Adrenal gland (tissue), 9 donors: ENCODE measurements at regions not wholly inside any gene's neighbourhood (a gene's known extent, or its start where the extent isn't known, plus 50 kb on each side); places are given as distances from the start of the nearest gene placed in this dataset.

Experiments
- DNase-seq, 7 donors: peaks; one replicate each; pipeline ENCODE4 v3.0.0-alpha.2; 2019 to 2020
- H3K27ac ChIP-seq, 5 donors: fragments of 200-600 bp; sonication (generic) in 4 of 5; 1 replicate in 3 of 5; 2 replicates in 2 of 5; pipeline versions ENCODE4 v1.5.1 to v1.8.0; 2016 to 2020; ENCODE audit warnings: mild to moderate bottlenecking in 1 of 5
- H3K27me3 ChIP-seq: fragments of 200-600 bp; 2 replicates; pipeline ENCODE4 v1.8.0; 2021
- H3K36me3 ChIP-seq, 2 donors: fragments of 200-600 bp; replicated peaks in 1 of 2; 1 replicate in 1 of 2; 2 replicates in 1 of 2; pipeline versions ENCODE4 v1.5.1 to v1.8.0; 2018 to 2022
- H3K4me1 ChIP-seq, 2 donors: fragments of 200-600 bp; replicated peaks in 1 of 2; 1 replicate in 1 of 2; 2 replicates in 1 of 2; pipeline versions ENCODE4 v1.5.1 to v1.8.0; 2018 to 2021
- H3K4me3 ChIP-seq, 4 donors: fragments of 200-600 bp; sonication (generic) in 3 of 4; one replicate each; pipeline ENCODE4 v1.5.1; 2016 to 2018
- H3K9me3 ChIP-seq, 3 donors: fragments of 200-600 bp; sonication (generic) in 1 of 3; replicated peaks in 1 of 3; 1 replicate in 2 of 3; 2 replicates in 1 of 3; pipeline versions ENCODE4 v1.5.1 to v1.8.0; 2016 to 2021
- CTCF ChIP-seq, 6 experiments: fragments of 450-650 bp in 4 of 6; fragments of 200-600 bp in 2 of 6; sonication (generic) in 1 of 6; IDR thresholded peaks; 1 replicate in 5 of 6; 2 replicates in 1 of 6; pipeline versions ENCODE4 v1.5.1 to v1.8.0; 2016 to 2021; ENCODE audit warnings: antibody characterized with exemption in 6 of 6, mild to moderate bottlenecking in 2 of 6, moderate library complexity in 1 of 6
- POLR2A ChIP-seq, 2 donors: fragments of 450-650 bp; IDR thresholded peaks; one replicate each; pipeline ENCODE4 v1.6.1; 2017; ENCODE audit warnings: antibody characterized with exemption in 2 of 2, mild to moderate bottlenecking in 2 of 2, moderate library complexity in 1 of 2
- WGBS, 4 donors: extraction: QIAGEN DNeasy Blood & Tissue Kit in 2 of 4; methylation state at CpG; one replicate each; pipeline versions ENCODE4 v1.1.5 to v1.1.7; 2013 to 2017; 5-methylcytosine and 5-hydroxymethylcytosine counted together
- intact Hi-C, 2 donors: fragments of 100-400 bp; cut with DNase I; formaldehyde crosslinking; loops; one replicate each; pipeline versions ENCODE4 v1.14.1 to v1.15.0; 2022 to 2023
- donor health status: healthy with polysubstance abuse.
- donor health status: Bipolar disorder and iron deficiency.
- donor health status: DM: yes; HTN: yes; CAD: no.
- donor health status: DM: no; HTN: no; CAD: no.
- donor health status: DM: no; HTN: no; CAD: no.

- no peak overlapping the region for H3K4me3 ChIP-seq
- DNase-seq: no peak
- no peaks in the 10 kb centered on the region for H3K36me3 ChIP-seq
- TF ChIP-seq POLR2A (IDR thresholded peaks at IDR 0.05) (no peak), CTCF (IDR thresholded peaks at IDR 0.05) (no peak)
- intact Hi-C loops: no loop called here
- H3K9me3 ChIP-seq: no peaks in the 10 kb centered on the region
- H3K27ac ChIP-seq: no peak overlapping the region
- no peaks in the 10 kb centered on the region for H3K27me3 ChIP-seq
- no peaks in the 10 kb centered on the region for H3K4me1 ChIP-seq
- 68 to 90% (median 73%) methylated on average over 1 of the region's 1 CpG; no CpG with 5 or more reads in 1 of the 4 donors for WGBS, 4 donors
Measured at GRCh38 chr1:194495434-194495833, 1309.0 kb upstream of the B3GALT2 start.

DNA sequence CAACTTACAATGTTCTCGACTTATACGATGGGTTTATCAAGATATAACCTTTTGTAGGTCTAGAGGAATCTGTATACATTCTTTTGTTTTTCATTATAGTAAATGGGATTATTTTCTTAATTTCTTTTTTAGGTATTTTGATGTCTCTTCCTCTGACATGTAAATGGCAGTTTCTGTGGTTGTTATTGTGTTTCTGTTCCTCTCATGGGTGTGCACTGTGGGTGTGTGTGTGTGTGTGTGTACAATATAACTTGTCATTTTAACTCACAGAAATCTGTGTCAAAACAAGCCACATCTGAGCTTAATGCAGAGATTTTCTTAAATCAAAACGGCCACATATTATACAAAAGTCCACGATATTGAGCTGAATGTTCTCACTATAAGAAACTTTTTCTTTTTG is 1300.8 kb upstream of the B3GALT2 start:
- no peaks in the 10 kb centered on the region for H3K27me3 ChIP-seq
- H3K4me3 ChIP-seq: no peak overlapping the region
- whole genome bisulfite sequencing, 4 donors: 82 to 87% (median 85%) methylated on average over 4 of the region's 4 CpGs
- no peaks in the 10 kb centered on the region for H3K36me3 ChIP-seq
- H3K9me3 ChIP-seq: no peaks in the 10 kb centered on the region
- DNase-seq: no peak
- intact Hi-C loops: no loop called here
- H3K27ac ChIP-seq: no peak overlapping the region
- no peak for TF ChIP-seq POLR2A (IDR thresholded peaks at IDR 0.05)
- no peak for TF ChIP-seq CTCF (IDR thresholded peaks at IDR 0.05)
- H3K4me1 ChIP-seq: no peaks in the 10 kb centered on the region

GRCh38 chr1:194485432-194485831 is 1299.0 kb upstream of the B3GALT2 start:
- no peak overlapping the region for H3K27ac ChIP-seq
- H3K27me3 ChIP-seq: no peaks in the 10 kb centered on the region
- no peak for DNase-seq
- TF ChIP-seq POLR2A (IDR thresholded peaks at IDR 0.05) (no peak), CTCF (IDR thresholded peaks at IDR 0.05) (no peak)
- H3K4me1 ChIP-seq: no peaks in the 10 kb centered on the region
- H3K36me3 ChIP-seq: no peaks in the 10 kb centered on the region
- H3K4me3 ChIP-seq: no peak overlapping the region
- H3K9me3 ChIP-seq: no peaks in the 10 kb centered on the region
- intact Hi-C loops: no loop called here

GRCh38 chr1:194478731-194479130 is 1292.3 kb upstream of the B3GALT2 start:
- intact Hi-C loops: no loop called here
- H3K36me3 ChIP-seq: no peaks in the 10 kb centered on the region
- H3K4me3 ChIP-seq: no peak overlapping the region
- no peak for DNase-seq
- TF ChIP-seq POLR2A (IDR thresholded peaks at IDR 0.05) (no peak), CTCF (IDR thresholded peaks at IDR 0.05) (no peak)
- no peaks in the 10 kb centered on the region for H3K9me3 ChIP-seq
- no peaks in the 10 kb centered on the region for H3K4me1 ChIP-seq
- no peak overlapping the region for H3K27ac ChIP-seq
- H3K27me3 ChIP-seq: no peaks in the 10 kb centered on the region
- whole genome bisulfite sequencing, 4 donors: 83 to 95% (median 91%) methylated on average over 1 of the region's 1 CpG
